Endodermal cell (in vitro differentiated cells): ENCODE measurements at regions not wholly inside any gene's neighbourhood (a gene's known extent, or its start where the extent isn't known, plus 50 kb on each side); places are given as distances from the start of the nearest gene placed in this dataset.
"Not testable (repeated sequence)": the region's sequence is repeated elsewhere in the genome, so short reads cannot be mapped to it uniquely, and the experiment has no call there.

Experiments
- DNase-seq: peaks from one replicate; pipeline ENCODE4 v3.0.0-alpha.2; 2017
- H3K27ac ChIP-seq: 2 replicates; pipeline ENCODE4 v1.5.1; 2013; ENCODE audit warnings: mild to moderate bottlenecking, low read depth, low read length, moderate library complexity
- H3K27me3 ChIP-seq: 2 replicates; pipeline ENCODE4 v1.6.1; 2013; ENCODE audit warnings: mild to moderate bottlenecking, low read length, moderate library complexity; ENCODE audit not compliant: insufficient read depth, control insufficient read depth, poor library complexity, severe bottlenecking
- H3K36me3 ChIP-seq: 2 replicates; pipeline ENCODE4 v1.7.0; 2013; ENCODE audit warnings: mild to moderate bottlenecking, low read length, moderate library complexity; ENCODE audit not compliant: control insufficient read depth, insufficient read depth
- H3K4me1 ChIP-seq: one replicate; pipeline ENCODE4 v1.7.0; 2013; ENCODE audit warnings: low read length; ENCODE audit not compliant: control insufficient read depth, insufficient read depth
- H3K4me3 ChIP-seq: 2 replicates; pipeline ENCODE4 v1.5.1; 2013; ENCODE audit warnings: mild to moderate bottlenecking, low read length, moderate library complexity
- H3K9ac ChIP-seq: 2 replicates; pipeline ENCODE4 v1.6.1; 2013; ENCODE audit warnings: mild to moderate bottlenecking, low read length, moderate library complexity; ENCODE audit not compliant: poor library complexity, severe bottlenecking; ENCODE audit errors: extremely low read depth
- H3K9me3 ChIP-seq: 2 replicates; pipeline ENCODE4 v1.6.1; 2013; ENCODE audit warnings: mild to moderate bottlenecking, low read length, moderate library complexity; ENCODE audit not compliant: control insufficient read depth
- H3K27ac Mint-ChIP-seq: 2 replicates; pipeline ENCODE4 v1.8.0; 2020; ENCODE audit warnings: mixed read lengths
- H3K27me3 Mint-ChIP-seq: 2 replicates; pipeline ENCODE4 v1.8.0; 2021; ENCODE audit warnings: mild to moderate bottlenecking, mixed read lengths; ENCODE audit not compliant: insufficient read depth
- H3K36me3 Mint-ChIP-seq: 2 replicates; pipeline ENCODE4 v1.8.0; 2020; ENCODE audit warnings: low read depth, mixed read lengths
- H3K4me1 Mint-ChIP-seq: 2 replicates; pipeline ENCODE4 v1.8.0; 2020; ENCODE audit warnings: mixed read lengths
- H3K4me3 Mint-ChIP-seq: 2 replicates; pipeline ENCODE4 v1.8.0; 2020; ENCODE audit warnings: mild to moderate bottlenecking, moderate library complexity, mixed read lengths
- H3K9me3 Mint-ChIP-seq: 2 replicates; pipeline ENCODE4 v1.8.0; 2020; ENCODE audit warnings: mild to moderate bottlenecking, mixed read lengths
- WGBS, 2 experiments: methylation state at CpG; one replicate each; pipeline versions ENCODE4 v1.1.5 to v1.1.7; 2013; ENCODE audit warnings: missing lambda C conversion rate in 2 of 2, mixed read lengths in 1 of 2; ENCODE audit not compliant: insufficient coverage in 1 of 2, insufficient read length in 1 of 2; 5-methylcytosine and 5-hydroxymethylcytosine counted together
- TF ChIP-seq, protein P1 (sequence below): fragments of 200-600 bp; sonication (generic); conservative IDR thresholded peaks from 2 replicates; pipeline ENCODE4 v1.5.0; 2021; ENCODE audit warnings: antibody characterized with exemption, mild to moderate bottlenecking

DNA sequence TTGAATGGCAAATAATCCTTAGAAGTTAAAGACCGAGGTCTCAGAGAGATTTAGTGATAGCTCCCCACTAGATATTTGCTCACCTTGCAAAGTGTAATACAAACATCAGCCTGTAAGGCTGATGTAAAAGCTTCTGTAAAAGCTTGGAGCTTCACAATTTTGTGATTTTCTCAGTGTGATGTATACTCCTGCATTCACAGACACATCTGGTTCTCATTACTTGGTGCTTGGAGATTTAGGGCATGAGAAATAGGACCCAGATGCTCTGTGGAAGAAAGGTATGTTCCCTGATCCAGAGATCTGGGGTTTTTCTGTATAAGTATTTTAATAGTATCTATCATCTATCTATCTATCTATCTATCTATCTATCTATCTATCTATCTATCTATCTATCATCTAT lies 1664.3 kb downstream of the C4orf33 start:
- Mint-ChIP-seq H3K27ac (no peak overlapping the region), H3K36me3 (no peaks in the 10 kb centered on the region), H3K4me3 (no peak overlapping the region), H3K4me1 (peaks cover 14% of the 10 kb centered on the region), H3K9me3 (peaks cover 3% of the 10 kb centered on the region), H3K27me3 (no peaks in the 10 kb centered on the region)
- Histone ChIP-seq H3K4me1 (no peaks in the 10 kb centered on the region), H3K27ac (no peak overlapping the region), H3K9me3 (peaks cover 6% of the 10 kb centered on the region), H3K36me3 (no peaks in the 10 kb centered on the region), H3K27me3 (no peaks in the 10 kb centered on the region), H3K9ac (no peak overlapping the region), H3K4me3 (no peak overlapping the region)
- no peak for DNase-seq
- WGBS, 2 experiments = 88 to 100% methylated on average over 1 of the region's 1 CpG
- TF ChIP-seq, protein P1, sequence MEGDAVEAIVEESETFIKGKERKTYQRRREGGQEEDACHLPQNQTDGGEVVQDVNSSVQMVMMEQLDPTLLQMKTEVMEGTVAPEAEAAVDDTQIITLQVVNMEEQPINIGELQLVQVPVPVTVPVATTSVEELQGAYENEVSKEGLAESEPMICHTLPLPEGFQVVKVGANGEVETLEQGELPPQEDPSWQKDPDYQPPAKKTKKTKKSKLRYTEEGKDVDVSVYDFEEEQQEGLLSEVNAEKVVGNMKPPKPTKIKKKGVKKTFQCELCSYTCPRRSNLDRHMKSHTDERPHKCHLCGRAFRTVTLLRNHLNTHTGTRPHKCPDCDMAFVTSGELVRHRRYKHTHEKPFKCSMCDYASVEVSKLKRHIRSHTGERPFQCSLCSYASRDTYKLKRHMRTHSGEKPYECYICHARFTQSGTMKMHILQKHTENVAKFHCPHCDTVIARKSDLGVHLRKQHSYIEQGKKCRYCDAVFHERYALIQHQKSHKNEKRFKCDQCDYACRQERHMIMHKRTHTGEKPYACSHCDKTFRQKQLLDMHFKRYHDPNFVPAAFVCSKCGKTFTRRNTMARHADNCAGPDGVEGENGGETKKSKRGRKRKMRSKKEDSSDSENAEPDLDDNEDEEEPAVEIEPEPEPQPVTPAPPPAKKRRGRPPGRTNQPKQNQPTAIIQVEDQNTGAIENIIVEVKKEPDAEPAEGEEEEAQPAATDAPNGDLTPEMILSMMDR = no peak

DNA sequence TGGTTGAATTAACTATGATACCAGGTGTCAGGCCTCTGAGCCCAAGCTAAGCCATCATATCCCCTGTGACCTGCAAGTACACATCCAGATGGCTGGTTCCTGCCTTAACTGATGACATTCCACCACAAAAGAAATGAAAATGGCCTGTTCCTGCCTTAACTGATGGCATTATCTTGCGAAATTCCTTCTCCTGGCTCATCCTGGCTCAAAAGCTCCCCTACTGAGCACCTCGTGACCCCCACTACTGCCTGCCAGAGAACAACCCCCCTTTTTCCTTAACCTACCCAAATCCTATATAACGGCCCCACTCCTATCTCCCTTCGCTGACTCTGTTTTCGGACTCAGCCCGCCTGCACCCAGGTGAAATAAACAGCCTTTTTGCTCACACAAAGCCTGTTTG lies 1671.4 kb downstream of the C4orf33 start:
- H3K9me3 Mint-ChIP-seq = peaks cover 52% of the 10 kb centered on the region
- H3K4me1 Mint-ChIP-seq = peaks cover 17% of the 10 kb centered on the region
- Histone ChIP-seq H3K4me3 (peak overlapping the region; percentile 37), H3K9me3 (peaks cover 36% of the 10 kb centered on the region)
- H3K27ac Mint-ChIP-seq, H3K36me3 ChIP-seq, H3K27me3 ChIP-seq, H3K27ac ChIP-seq, H3K4me1 ChIP-seq, H3K9ac ChIP-seq, H3K27me3 Mint-ChIP-seq, H3K4me3 Mint-ChIP-seq: not testable (repeated sequence)
- peaks cover 39% of the 10 kb centered on the region for H3K36me3 Mint-ChIP-seq
- DNase-seq = peak; percentile 42
- 91 to 100% methylated on average over 3 to 6 of the region's 6 CpGs for WGBS, 2 experiments

DNA sequence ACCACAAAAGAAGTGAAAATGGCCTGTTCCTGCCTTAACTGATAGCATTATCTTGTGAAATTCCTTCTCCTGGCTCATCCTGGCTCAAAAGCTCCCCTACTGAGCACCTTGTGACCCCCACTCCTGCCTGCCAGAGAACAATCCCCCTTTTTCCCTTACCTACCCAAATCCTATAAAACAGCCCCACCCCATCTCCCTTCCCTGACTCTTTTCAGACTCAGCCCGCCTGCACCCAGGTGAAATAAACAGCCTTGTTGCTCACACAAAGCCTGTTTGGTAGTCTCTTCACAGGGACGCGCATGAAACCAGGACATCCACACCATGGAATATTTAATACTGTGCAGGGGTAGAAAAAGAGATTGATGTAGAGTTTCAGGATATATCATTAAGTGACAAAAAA lies 1677.0 kb downstream of the C4orf33 start:
- Mint-ChIP-seq H3K9me3 (peaks cover 66% of the 10 kb centered on the region), H3K4me1 (peaks cover 26% of the 10 kb centered on the region), H3K36me3 (peaks cover 56% of the 10 kb centered on the region), H3K27ac (peak overlapping the region; percentile 94)
- H3K36me3 ChIP-seq, H3K27ac ChIP-seq, H3K4me1 ChIP-seq, H3K9ac ChIP-seq, H3K27me3 Mint-ChIP-seq, H3K4me3 ChIP-seq, H3K27me3 ChIP-seq, H3K4me3 Mint-ChIP-seq: not testable (repeated sequence)
- DNase-seq = peak; percentile 68
- WGBS, 2 experiments = 23 to 67% methylated on average over 2 to 3 of the region's 3 CpGs
- H3K9me3 ChIP-seq = peaks cover 39% of the 10 kb centered on the region

DNA sequence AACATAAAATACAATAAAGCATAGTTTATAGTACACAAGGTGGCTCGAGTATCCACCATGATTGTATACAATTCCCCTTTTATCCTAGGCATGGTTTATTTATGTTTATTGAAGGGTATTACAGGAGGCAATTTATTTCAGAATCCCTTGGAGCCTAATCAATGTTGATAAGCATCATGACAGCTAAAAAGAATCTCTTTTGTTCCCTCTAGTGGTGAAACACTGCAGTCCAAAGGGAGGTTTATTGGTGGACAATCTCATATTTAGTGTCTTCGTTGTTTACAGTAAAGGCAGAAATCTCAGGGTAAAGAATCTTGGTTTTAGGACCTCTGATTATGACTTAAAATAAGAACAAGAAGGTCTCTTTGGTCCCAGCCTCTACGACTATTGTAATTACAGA lies 1712.5 kb downstream of the C4orf33 start:
- no peaks in the 10 kb centered on the region for H3K27me3 Mint-ChIP-seq
- 81 to 89% methylated on average over 2 of the region's 3 CpGs for WGBS, 2 experiments

More for the DNA sequence above, 1712.5 kb downstream of the C4orf33 start:
- TF ChIP-seq, protein P1 = peak; percentile 81
- Histone ChIP-seq H3K36me3 (no peaks in the 10 kb centered on the region), H3K27me3 (no peaks in the 10 kb centered on the region), H3K4me3 (peak overlapping the region; percentile 51), H3K27ac (no peak overlapping the region), H3K9me3 (peaks cover 56% of the 10 kb centered on the region), H3K9ac (no peak overlapping the region), H3K4me1 (no peaks in the 10 kb centered on the region)
- Mint-ChIP-seq H3K9me3 (peaks cover 23% of the 10 kb centered on the region), H3K36me3 (peaks cover 6% of the 10 kb centered on the region), H3K4me1 (peaks cover 6% of the 10 kb centered on the region), H3K4me3 (no peak overlapping the region), H3K27ac (no peak overlapping the region)
- no peak for DNase-seq
